SK-N-MC (cell line): ENCODE measurements at regions not wholly inside any gene's neighbourhood (a gene's known extent, or its start where the extent isn't known, plus 50 kb on each side); places are given as distances from the start of the nearest gene placed in this dataset.

Experiments
- EZH2 ChIP-seq: fragments of 200-600 bp; sonication (generic); IDR thresholded peaks from one replicate; pipeline ENCODE4 v1.6.1; 2017; ENCODE audit warnings: antibody characterized with exemption
- POLR2AphosphoS5 ChIP-seq: IDR thresholded peaks from 2 replicates; pipeline ENCODE4 v1.6.1; 2012; ENCODE audit warnings: mild to moderate bottlenecking, low read depth, low read length, borderline replicate concordance

DNA sequence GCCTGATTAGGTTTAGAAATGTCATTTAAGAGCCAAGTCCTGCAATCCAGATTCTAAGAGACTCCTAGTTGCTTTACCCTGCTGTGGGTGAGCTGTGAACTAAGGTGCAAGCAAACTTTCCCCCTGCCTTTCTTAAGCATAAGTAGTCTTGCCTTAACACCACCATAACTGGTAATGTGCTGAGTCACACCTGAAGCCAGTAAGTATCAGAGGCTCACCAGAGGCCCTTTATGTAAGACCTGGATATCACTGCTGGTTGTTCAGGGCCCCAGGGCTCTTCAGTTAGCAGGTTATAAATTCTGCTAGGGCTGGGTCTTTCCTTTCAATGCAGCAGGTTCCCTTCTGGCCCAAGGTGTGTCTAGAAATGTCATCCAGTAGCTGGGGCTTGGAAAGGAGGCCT, 509.9 kb downstream of the VGLL3 start:
- no peak for TF ChIP-seq EZH2
- no peak for TF ChIP-seq POLR2AphosphoS5
